H1 (cell line): ENCODE measurements at regions not wholly inside any gene's neighbourhood (a gene's known extent, or its start where the extent isn't known, plus 50 kb on each side); places are given as distances from the start of the nearest gene placed in this dataset.

Source experiments
- USF2 ChIP-seq: IDR thresholded peaks from 2 replicates; pipeline ENCODE4 v1.6.1; 2011; ENCODE audit warnings: low read length, improper control_type of control experiment
- ZNF274 ChIP-seq: IDR thresholded peaks from 2 replicates; pipeline ENCODE4 v1.7.0; 2012; ENCODE audit warnings: low read length, borderline replicate concordance; ENCODE audit errors: extremely low read depth

- TF ChIP-seq USF2 (no peak), ZNF274 (no peak)
Observed at GRCh38 chr17:12579288-12579687, 86.4 kb upstream of the MYOCD start (continued).
